Activated T-cell treated with anti-CD3 and anti-CD28 coated beads, Interleukin-2, amount 50 U/mL, for 4 hours (primary cell): ENCODE measurements at regions not wholly inside any gene's neighbourhood (a gene's known extent, or its start where the extent isn't known, plus 50 kb on each side); places are given as distances from the start of the nearest gene placed in this dataset.

Experiments used
- ATAC-seq, 2 donors: fragments of 200-7000 bp; cut with Tn5 transposase; one replicate each; pipeline ENCODE4 v1.10.0; 2021
- DNase-seq: peaks from one replicate; pipeline ENCODE4 v3.0.0-alpha.2; 2020
- H3K27me3 Mint-ChIP-seq: one replicate; pipeline ENCODE4 v1.8.0; 2021; ENCODE audit warnings: low read depth, mixed read lengths
- H3K36me3 Mint-ChIP-seq: one replicate; pipeline ENCODE4 v1.8.0; 2022; ENCODE audit warnings: mixed read lengths; ENCODE audit not compliant: insufficient read depth
- H3K4me1 Mint-ChIP-seq: one replicate; pipeline ENCODE4 v1.8.0; 2021; ENCODE audit warnings: low read depth, mixed read lengths
- H3K4me3 Mint-ChIP-seq: one replicate; pipeline ENCODE4 v1.8.0; 2021; ENCODE audit warnings: mild to moderate bottlenecking, moderate library complexity, mixed read lengths
- H3K9me3 Mint-ChIP-seq: one replicate; pipeline ENCODE4 v1.8.0; 2021; ENCODE audit warnings: mixed read lengths

DNA sequence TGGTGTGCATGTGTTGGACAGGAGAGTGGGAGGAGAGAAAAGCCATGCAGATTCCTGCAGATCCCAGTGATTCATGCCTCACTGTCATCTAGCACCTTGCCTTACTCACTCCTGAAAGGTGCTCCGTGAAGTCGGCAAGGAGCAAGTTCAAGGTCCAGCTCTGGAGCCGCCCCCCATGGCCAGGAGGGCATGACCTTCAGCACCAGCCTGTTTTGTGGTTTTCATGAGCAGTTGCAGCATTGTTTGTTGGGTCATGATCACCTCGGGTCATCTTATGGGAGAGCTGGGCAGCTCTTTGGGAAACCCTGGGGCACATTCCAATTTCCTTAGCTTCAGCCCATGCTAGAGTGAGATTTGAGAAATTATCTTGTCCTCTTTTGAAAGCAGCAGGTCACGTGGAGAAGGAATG is 137.5 kb upstream of the IRX3 start:
- ATAC-seq (no peak), DNase-seq (no peak)
- peaks cover 7% of the 10 kb centered on the region for H3K27me3 Mint-ChIP-seq
- H3K9me3 Mint-ChIP-seq, result peaks cover 2% of the 10 kb centered on the region
- H3K36me3 Mint-ChIP-seq, result no peaks in the 10 kb centered on the region
- H3K4me3 Mint-ChIP-seq, result no peak overlapping the region
- H3K4me1 Mint-ChIP-seq, result no peaks in the 10 kb centered on the region

DNA sequence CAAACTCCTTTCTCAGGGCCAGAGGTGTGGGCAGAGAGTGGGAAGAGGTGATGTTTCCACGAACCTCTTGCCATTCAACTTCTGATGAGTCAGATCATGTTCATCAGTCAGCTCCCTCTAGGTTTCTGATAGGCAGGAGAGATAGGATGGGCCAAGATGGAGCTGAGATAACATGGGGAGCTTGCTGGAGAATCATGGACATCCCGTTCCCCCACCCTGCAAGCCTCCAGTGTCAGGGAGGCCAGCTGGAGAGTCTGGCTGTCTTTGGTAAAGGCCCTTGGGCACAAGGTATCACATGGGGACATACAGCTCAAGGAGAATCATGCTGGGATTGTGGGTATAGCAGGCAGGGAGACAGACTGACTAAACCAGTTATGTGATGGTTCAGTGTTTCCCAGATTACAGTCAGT is 136.0 kb upstream of the IRX3 start:
- no peak for ATAC-seq
- H3K4me3 Mint-ChIP-seq, result no peak overlapping the region
- H3K27me3 Mint-ChIP-seq, result peaks cover 3% of the 10 kb centered on the region
- H3K9me3 Mint-ChIP-seq, result no peaks in the 10 kb centered on the region
- no peak for DNase-seq
- no peaks in the 10 kb centered on the region for H3K36me3 Mint-ChIP-seq
- no peaks in the 10 kb centered on the region for H3K4me1 Mint-ChIP-seq

DNA sequence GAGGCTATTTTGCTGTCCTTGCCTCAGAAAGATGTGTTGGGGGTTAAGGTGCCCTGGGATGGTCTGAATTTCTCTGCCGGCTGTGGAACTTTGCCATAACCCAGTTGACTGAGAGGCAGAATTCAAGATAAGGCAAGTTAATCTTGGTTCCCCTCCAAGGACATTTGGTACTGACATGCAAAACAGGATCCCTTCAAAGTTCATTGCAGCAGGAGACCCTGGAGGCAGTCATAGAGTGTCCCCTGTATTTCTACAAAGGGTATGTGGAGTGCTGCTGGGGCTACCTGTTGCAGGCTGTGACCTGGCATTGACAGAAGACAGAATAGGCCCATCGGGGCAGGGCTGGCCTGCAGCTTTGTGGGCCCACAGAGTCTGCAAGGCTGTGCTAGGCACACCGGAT is 135.6 kb upstream of the IRX3 start:
- no peaks in the 10 kb centered on the region for H3K36me3 Mint-ChIP-seq
- H3K4me1 Mint-ChIP-seq, result no peaks in the 10 kb centered on the region
- H3K9me3 Mint-ChIP-seq, result no peaks in the 10 kb centered on the region
- peaks cover 3% of the 10 kb centered on the region for H3K27me3 Mint-ChIP-seq
- no peak overlapping the region for H3K4me3 Mint-ChIP-seq
- ATAC-seq, result no peak
- no peak for DNase-seq

- no peaks in the 10 kb centered on the region for H3K36me3 Mint-ChIP-seq
- H3K27me3 Mint-ChIP-seq, result no peaks in the 10 kb centered on the region
- DNase-seq (no peak), ATAC-seq (no peak)
- H3K4me3 Mint-ChIP-seq, result no peak overlapping the region
- no peaks in the 10 kb centered on the region for H3K9me3 Mint-ChIP-seq
- no peaks in the 10 kb centered on the region for H3K4me1 Mint-ChIP-seq
Observed at GRCh38 chr16:54421220-54421619, 134.6 kb upstream of the IRX3 start.

DNA sequence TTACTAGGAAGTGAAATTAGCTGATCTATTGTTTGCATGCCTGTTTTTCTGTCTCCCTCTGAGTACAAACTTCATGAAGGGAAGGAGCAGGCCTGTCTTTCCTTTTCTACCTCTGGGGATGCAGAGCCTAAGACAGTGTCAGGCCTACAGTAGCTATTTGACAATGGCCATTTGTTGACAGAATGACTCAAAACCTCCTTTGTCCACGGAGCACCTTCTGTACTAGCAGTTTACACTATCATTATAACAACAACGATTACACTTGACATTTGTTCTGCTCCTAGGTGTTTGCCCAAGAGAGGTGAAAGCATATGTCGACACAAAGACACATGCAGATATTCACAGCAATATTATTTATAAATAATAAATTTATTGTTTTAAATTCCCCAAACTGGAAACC is 132.3 kb upstream of the IRX3 start:
- Mint-ChIP-seq H3K36me3 (no peaks in the 10 kb centered on the region), H3K4me1 (no peaks in the 10 kb centered on the region), H3K27me3 (peaks cover 1% of the 10 kb centered on the region), H3K4me3 (no peak overlapping the region), H3K9me3 (no peaks in the 10 kb centered on the region)
- DNase-seq (no peak), ATAC-seq (no peak)

GRCh38 chr16:54417384-54417783 is 130.8 kb upstream of the IRX3 start:
- no peaks in the 10 kb centered on the region for H3K36me3 Mint-ChIP-seq

DNA sequence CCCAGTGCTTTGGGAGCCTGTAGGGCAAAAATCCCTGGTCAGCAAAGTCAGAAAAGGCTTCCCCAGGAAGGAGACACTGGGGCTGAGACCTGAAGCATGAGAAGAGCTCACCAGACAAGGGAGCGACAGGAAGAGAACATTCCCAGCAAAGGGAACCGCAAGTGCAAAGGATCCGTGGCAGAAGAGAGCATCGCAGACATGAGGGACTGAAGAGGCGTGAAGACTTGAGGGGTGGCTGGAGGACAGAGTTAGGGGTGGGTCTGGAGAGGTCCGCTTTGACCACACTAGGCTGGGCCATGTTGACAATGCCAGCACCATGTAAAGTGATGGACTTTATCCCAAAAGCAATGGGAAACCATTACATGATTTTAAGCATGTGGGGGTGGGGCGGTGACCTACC is 128.1 kb upstream of the IRX3 start:
- Mint-ChIP-seq H3K9me3 (no peaks in the 10 kb centered on the region), H3K36me3 (no peaks in the 10 kb centered on the region), H3K27me3 (peaks cover 8% of the 10 kb centered on the region), H3K4me1 (no peaks in the 10 kb centered on the region), H3K4me3 (no peak overlapping the region)
- no peak for ATAC-seq
- DNase-seq, result no peak

More at GRCh38 chr16:54417384-54417783, 130.8 kb upstream of the IRX3 start:
- Mint-ChIP-seq H3K27me3 (peaks cover 3% of the 10 kb centered on the region), H3K4me3 (no peak overlapping the region), H3K4me1 (no peaks in the 10 kb centered on the region), H3K9me3 (no peaks in the 10 kb centered on the region)
- DNase-seq (no peak), ATAC-seq (no peak)

DNA sequence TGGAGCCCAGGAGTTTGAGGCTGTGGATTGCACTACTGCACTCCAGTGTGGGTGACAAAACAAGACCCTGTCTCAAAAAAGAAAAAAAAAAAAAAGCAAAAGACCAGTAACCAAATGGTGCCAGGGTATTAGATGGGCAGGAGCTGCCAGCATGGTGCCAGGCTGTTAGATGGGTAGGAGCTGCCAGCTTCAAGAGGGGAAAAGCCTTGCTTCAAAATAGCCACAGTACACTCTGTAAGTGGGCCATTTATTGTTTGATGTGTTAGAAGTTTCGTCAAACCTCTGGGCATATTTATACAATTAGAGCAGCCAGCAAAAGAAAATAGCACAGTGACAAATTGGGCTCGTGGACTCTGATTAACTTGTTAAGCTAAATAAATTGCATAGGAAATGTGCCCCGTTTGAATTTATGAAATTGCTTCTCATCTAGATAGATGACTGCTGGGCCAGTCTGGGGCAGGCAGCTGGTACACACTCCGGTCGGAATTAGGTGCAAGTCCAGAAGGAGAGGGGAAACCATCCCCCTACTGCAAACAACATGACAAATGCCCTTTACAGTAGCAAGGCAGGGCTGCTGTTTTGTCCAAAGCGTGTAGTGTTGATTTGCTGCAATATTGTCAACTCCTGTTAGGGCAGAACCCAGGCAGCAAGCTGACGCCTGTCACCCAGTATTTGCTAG is 126.3 kb upstream of the IRX3 start:
- no peak for ATAC-seq
- Mint-ChIP-seq H3K4me1 (no peaks in the 10 kb centered on the region), H3K9me3 (no peaks in the 10 kb centered on the region), H3K4me3 (no peak overlapping the region), H3K27me3 (peaks cover 10% of the 10 kb centered on the region), H3K36me3 (no peaks in the 10 kb centered on the region)
- DNase-seq, result no peak

- DNase-seq, result no peak
- no peak for ATAC-seq
- H3K27me3 Mint-ChIP-seq, result peaks cover 10% of the 10 kb centered on the region
- H3K4me3 Mint-ChIP-seq, result no peak overlapping the region
- H3K9me3 Mint-ChIP-seq, result no peaks in the 10 kb centered on the region
- H3K36me3 Mint-ChIP-seq, result no peaks in the 10 kb centered on the region
- no peaks in the 10 kb centered on the region for H3K4me1 Mint-ChIP-seq
Observed at GRCh38 chr16:54412037-54412436, 125.5 kb upstream of the IRX3 start.

DNA sequence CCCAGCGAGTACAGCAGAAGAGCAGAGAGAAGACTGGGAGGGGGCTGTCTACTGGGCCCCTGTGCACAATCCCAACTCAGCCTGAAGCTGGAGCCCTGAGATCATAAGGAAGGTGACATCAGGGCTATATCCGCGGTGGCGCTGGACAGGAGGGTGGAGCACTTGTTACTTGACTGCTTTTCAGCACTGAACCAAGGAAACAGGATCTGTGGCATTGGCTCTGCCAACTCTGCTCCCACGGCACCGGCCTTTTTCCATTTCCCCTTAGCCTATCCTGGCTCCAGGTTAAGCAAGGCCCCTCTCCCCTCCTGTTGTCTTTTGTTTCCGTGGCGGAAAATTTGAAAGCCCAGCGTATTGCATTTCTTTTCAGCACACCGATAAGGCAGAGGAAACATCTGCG is 125.0 kb upstream of the IRX3 start:
- DNase-seq, result no peak
- Mint-ChIP-seq H3K9me3 (no peaks in the 10 kb centered on the region), H3K4me3 (no peak overlapping the region), H3K4me1 (no peaks in the 10 kb centered on the region), H3K36me3 (no peaks in the 10 kb centered on the region), H3K27me3 (peaks cover 10% of the 10 kb centered on the region)
- no peak for ATAC-seq

- Mint-ChIP-seq H3K36me3 (no peaks in the 10 kb centered on the region), H3K4me1 (no peaks in the 10 kb centered on the region), H3K9me3 (no peaks in the 10 kb centered on the region), H3K27me3 (peaks cover 13% of the 10 kb centered on the region), H3K4me3 (no peak overlapping the region)
- DNase-seq (no peak), ATAC-seq (no peak)
Observed at GRCh38 chr16:54409982-54410381, 123.4 kb upstream of the IRX3 start.

- Mint-ChIP-seq H3K36me3 (no peaks in the 10 kb centered on the region), H3K27me3 (peaks cover 10% of the 10 kb centered on the region), H3K4me1 (no peaks in the 10 kb centered on the region), H3K4me3 (no peak overlapping the region), H3K9me3 (no peaks in the 10 kb centered on the region)
- ATAC-seq, result no peak
- no peak for DNase-seq
Observed at GRCh38 chr16:54407596-54407995, 121.0 kb upstream of the IRX3 start.

DNA sequence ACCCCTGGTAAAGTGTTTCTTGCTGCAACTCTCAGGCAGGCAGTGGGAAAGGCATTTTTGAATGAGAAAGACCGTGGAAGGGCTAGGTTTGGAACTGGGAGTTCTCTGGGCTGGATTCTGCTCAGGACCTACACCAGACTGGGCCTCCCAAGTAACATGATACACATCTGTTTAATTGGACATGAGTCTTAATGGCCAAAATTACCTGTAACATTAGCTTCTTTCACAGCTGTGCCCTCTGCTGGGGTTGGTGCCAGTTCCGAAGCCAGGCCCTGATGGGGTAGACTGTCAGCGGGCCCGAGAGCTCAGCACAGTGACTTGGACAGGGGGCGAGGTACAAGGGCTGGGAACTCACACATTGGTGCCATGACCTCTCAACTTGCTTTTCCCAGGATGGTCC is 118.9 kb upstream of the IRX3 start:
- no peak for DNase-seq
- Mint-ChIP-seq H3K36me3 (no peaks in the 10 kb centered on the region), H3K9me3 (no peaks in the 10 kb centered on the region), H3K4me1 (no peaks in the 10 kb centered on the region), H3K4me3 (no peak overlapping the region), H3K27me3 (peaks cover 6% of the 10 kb centered on the region)
- no peak for ATAC-seq

- H3K36me3 Mint-ChIP-seq, result no peaks in the 10 kb centered on the region
- H3K9me3 Mint-ChIP-seq, result no peaks in the 10 kb centered on the region
- peaks cover 4% of the 10 kb centered on the region for H3K27me3 Mint-ChIP-seq
- ATAC-seq (no peak), DNase-seq (no peak)
- no peak overlapping the region for H3K4me3 Mint-ChIP-seq
- no peaks in the 10 kb centered on the region for H3K4me1 Mint-ChIP-seq
Observed at GRCh38 chr16:54403580-54403979, 117.0 kb upstream of the IRX3 start.

- no peaks in the 10 kb centered on the region for H3K4me1 Mint-ChIP-seq
- no peaks in the 10 kb centered on the region for H3K9me3 Mint-ChIP-seq
- DNase-seq (no peak), ATAC-seq (no peak)
- no peaks in the 10 kb centered on the region for H3K36me3 Mint-ChIP-seq
- peaks cover 4% of the 10 kb centered on the region for H3K27me3 Mint-ChIP-seq
- no peak overlapping the region for H3K4me3 Mint-ChIP-seq
Observed at GRCh38 chr16:54402873-54403272, 116.3 kb upstream of the IRX3 start.

DNA sequence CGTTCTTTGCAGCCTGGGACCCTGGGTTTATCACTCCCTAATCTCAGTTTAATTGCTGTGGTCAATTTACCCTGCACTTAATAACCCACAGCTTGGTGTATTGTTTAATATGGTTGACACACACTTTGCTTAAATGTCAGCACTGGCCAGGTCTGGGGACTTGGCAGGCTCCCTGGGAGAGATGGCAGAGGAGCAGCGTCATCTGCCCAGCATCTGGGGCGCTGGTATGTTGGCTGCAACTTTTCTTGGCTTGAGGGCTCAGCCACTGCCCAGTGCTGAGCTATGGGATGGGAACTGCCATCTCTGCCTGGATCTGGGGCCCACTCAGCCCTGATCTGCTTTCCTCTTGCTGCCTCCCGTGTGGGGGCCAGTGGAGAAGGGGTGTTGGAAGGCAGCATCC is 115.7 kb upstream of the IRX3 start:
- DNase-seq (no peak), ATAC-seq (no peak)
- no peaks in the 10 kb centered on the region for H3K9me3 Mint-ChIP-seq

More for the DNA sequence above, 115.7 kb upstream of the IRX3 start:
- Mint-ChIP-seq H3K4me3 (no peak overlapping the region), H3K4me1 (no peaks in the 10 kb centered on the region), H3K27me3 (peaks cover 4% of the 10 kb centered on the region), H3K36me3 (no peaks in the 10 kb centered on the region)
